ENCODE measurements at regions not wholly inside any gene's neighbourhood (a gene's known extent, or its start where the extent isn't known, plus 50 kb on each side); places are given as distances from the start of the nearest gene placed in this dataset.

DNA sequence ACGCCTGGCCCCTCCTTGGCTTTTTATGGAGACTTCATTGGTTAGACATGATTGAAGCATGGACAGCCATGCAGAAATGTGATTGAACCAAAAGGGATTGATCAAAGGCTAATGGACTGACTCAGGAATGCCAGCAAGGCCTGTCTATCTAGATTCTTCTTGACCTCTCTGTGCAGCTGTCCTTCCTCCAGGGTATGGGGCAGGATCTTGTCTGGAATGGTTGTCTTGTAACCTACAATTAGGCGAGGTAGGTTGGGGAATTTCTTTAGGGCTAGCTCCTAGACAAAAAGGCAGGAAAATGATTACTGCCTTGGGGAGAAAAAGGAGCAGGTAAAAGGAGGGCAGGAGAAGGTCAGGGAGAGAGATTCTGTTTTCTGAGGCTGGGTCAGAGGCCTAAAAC lies 59.6 kb upstream of the INCENP start:
- ChIA-PET SMC1A (ENCODE audit: uncharacterized antibody, unreplicated experiment) (interaction anchor here (0.6 kb wide), 1 partner anchor 65 kb away, joined by 3 read pairs; no protein-coding TSS in a partner anchor), CTCF (interaction anchor here (1.5 to 6.5 kb wide), 6 partner anchors 11 to 267 kb away, joined by 3 to 32 read pairs (median 9); no protein-coding TSS in a partner anchor), POLR2A (interaction anchor here (0.6 to 0.9 kb wide), 3 partner anchors 69 to 234 kb away, joined by 3 to 5 read pairs (median 3); no protein-coding TSS in a partner anchor), RAD21 (ENCODE audit: unreplicated experiment) (interaction anchor here (0.7 to 1.2 kb wide), 3 partner anchors 17 to 158 kb away, joined by 3 read pairs; no protein-coding TSS in a partner anchor)
- no peak overlapping the region for H3K27ac ChIP-seq (ENCODE audit: control insufficient read depth, insufficient read depth)
- no peaks in the 10 kb centered on the region for H4K20me1 ChIP-seq (ENCODE audit: control insufficient read depth, insufficient read depth)
- no peak overlapping the region for H2AFZ ChIP-seq (ENCODE audit: control insufficient read depth, low read depth, low read length)
- H3K9me3 ChIP-seq (replicated peaks; ENCODE audit: control insufficient read depth, insufficient read depth, low read length), result no peaks in the 10 kb centered on the region
- ATAC-seq, result no peak
- BruUV-seq (replicated peaks), result no TSS peak
- peaks cover 0 to 1% of the 10 kb centered on the region in 2 experiments; a peak in 1 of 4 replicates for H3K27me3 ChIP-seq (replicated peaks in 1 of 2; ENCODE audit: control insufficient read depth in 2 of 2, insufficient read depth in 2 of 2, low read length in 1 of 2)
- intact Hi-C loops (cut with micrococcal nuclease; ENCODE audit: unreplicated experiment), result no loop called here
- TF ChIP-seq EED (IDR thresholded peaks at IDR 0.05; ENCODE audit: low read depth) (no peak), NFIC (IDR thresholded peaks at IDR 0.05; ENCODE audit: low read depth, low read length) (no peak), SUPT20H (IDR thresholded peaks at IDR 0.05; ENCODE audit: borderline replicate concordance, control insufficient read depth, low read depth, low read length) (no peak), DPF2 (IDR thresholded peaks at IDR 0.05) (no peak)
- no peak overlapping the region for H3K4me2 ChIP-seq (ENCODE audit: control insufficient read depth, insufficient read depth)
- WGBS (ENCODE audit: insufficient coverage, insufficient replicate concordance, low lambda C conversion rate, missing lambda C conversion rate), result 46% methylated on average over 2 of the region's 2 CpGs
- H3K4me3 ChIP-seq, result no peak overlapping the region
- no peaks in the 10 kb centered on the region for H3K36me3 ChIP-seq (ENCODE audit: control insufficient read depth in 2 of 2, insufficient read depth in 2 of 2, low read length in 1 of 2)
- DNase-seq (ENCODE audit: low read depth, low spot score), result no peak
- in situ Hi-C loops (cut with MboI), result no loop called here
- no peak for FAIRE-seq
- H3K79me2 ChIP-seq (ENCODE audit: control insufficient read depth, insufficient read depth, low read length), result no peaks in the 10 kb centered on the region
- H3K4me1 ChIP-seq (ENCODE audit: control insufficient read depth, insufficient read depth, low read length), result no peaks in the 10 kb centered on the region
- no peak overlapping the region for H3K9ac ChIP-seq (ENCODE audit: control insufficient read depth, insufficient read depth, low read length)

DNA sequence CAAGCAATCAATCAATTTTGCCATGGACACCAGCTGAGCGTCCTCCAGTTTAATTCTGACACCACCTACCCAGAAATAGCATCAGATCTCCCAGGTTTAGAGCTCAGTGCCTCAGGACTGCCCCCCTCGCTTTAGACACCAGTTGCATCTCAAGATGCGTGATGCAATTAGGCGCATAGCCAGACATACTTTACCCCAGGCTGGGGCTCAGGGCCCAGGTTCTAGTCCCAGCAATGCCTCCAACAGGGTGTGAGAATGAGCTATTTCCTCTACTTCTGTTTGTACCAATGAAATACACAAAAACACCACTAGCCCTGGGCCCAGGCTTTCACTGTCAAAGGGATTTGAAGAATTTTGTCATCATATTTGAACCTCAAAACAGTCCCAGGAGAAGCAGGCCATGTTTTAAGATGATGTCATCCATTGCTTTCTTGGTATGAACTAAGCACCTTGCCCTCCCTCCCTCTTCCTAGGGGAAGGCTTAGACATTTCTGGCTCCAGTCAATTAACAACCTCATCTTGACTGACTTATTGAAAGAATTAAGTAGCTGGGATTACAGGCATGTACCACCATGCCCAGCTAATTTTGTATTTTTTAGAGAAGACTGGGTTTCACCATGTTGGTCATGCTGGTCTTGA lies 61.5 kb upstream of the INCENP start:
- in situ Hi-C loops (cut with MboI) (no loop called here), intact Hi-C loops (cut with micrococcal nuclease; ENCODE audit: unreplicated experiment) (no loop called here)
- POLR2A ChIA-PET, result no interaction called here
- Histone ChIP-seq H4K20me1 (ENCODE audit: control insufficient read depth, insufficient read depth) (no peaks in the 10 kb centered on the region), H3K79me2 (ENCODE audit: control insufficient read depth, insufficient read depth, low read length) (no peaks in the 10 kb centered on the region), H3K27ac (ENCODE audit: control insufficient read depth, insufficient read depth) (no peak overlapping the region), H3K27me3 (replicated peaks in 1 of 2; ENCODE audit: control insufficient read depth in 2 of 2, insufficient read depth in 2 of 2, low read length in 1 of 2) (peaks cover 0 to 1% of the 10 kb centered on the region in 2 experiments; a peak in 1 of 4 replicates), H3K9ac (ENCODE audit: control insufficient read depth, insufficient read depth, low read length) (no peak overlapping the region), H2AFZ (ENCODE audit: control insufficient read depth, low read depth, low read length) (no peak overlapping the region), H3K36me3 (ENCODE audit: control insufficient read depth in 2 of 2, insufficient read depth in 2 of 2, low read length in 1 of 2) (no peaks in the 10 kb centered on the region), H3K4me1 (ENCODE audit: control insufficient read depth, insufficient read depth, low read length) (no peaks in the 10 kb centered on the region), H3K4me2 (ENCODE audit: control insufficient read depth, insufficient read depth) (no peak overlapping the region), H3K9me3 (replicated peaks; ENCODE audit: control insufficient read depth, insufficient read depth, low read length) (no peaks in the 10 kb centered on the region), H3K4me3 (no peak overlapping the region)
- DNase-seq (ENCODE audit: low read depth, low spot score), result no peak
- 61% methylated on average over 4 of the region's 4 CpGs for WGBS (ENCODE audit: insufficient coverage, insufficient replicate concordance, low lambda C conversion rate, missing lambda C conversion rate)
- BruUV-seq (replicated peaks), result no TSS peak
- no peak for FAIRE-seq
- peak; percentile 18; the same call in 1 of the 2 replicates for TF ChIP-seq ATF7 (IDR thresholded peaks at IDR 0.05; ENCODE audit: low read depth)
- TF ChIP-seq PML (IDR thresholded peaks at IDR 0.05; ENCODE audit: low read length), result no peak
- RAD21 ChIA-PET (ENCODE audit: unreplicated experiment), result interaction anchor here (1.2 to 2.2 kb wide), 5 partner anchors 19 to 265 kb away, joined by 3 to 8 read pairs (median 5); no protein-coding TSS in a partner anchor
- CTCF ChIA-PET, result interaction anchor here (0.6 to 6.5 kb wide), 6 partner anchors 19 to 266 kb away, joined by 3 to 32 read pairs (median 9); no protein-coding TSS in a partner anchor
- SMC1A ChIA-PET (ENCODE audit: uncharacterized antibody, unreplicated experiment), result interaction anchor here (2.3 kb wide), 1 partner anchor 115 kb away, joined by 9 read pairs; no protein-coding TSS in a partner anchor
- ATAC-seq, result no peak
